B cell (primary cell): ENCODE measurements at regions not wholly inside any gene's neighbourhood (a gene's known extent, or its start where the extent isn't known, plus 50 kb on each side); places are given as distances from the start of the nearest gene placed in this dataset.

Experiments used
- ATAC-seq: fragments of 200-7000 bp; cut with Tn5 transposase; one replicate; pipeline ENCODE4 v1.10.0; 2021; ENCODE audit warnings: low read depth, mild to moderate bottlenecking, moderate number of reproducible peaks, moderate library complexity
- CTCF ChIA-PET: fragments of 350-600 bp; sonication (Branson Sonifier 250); formaldehyde crosslinking; loops from one replicate; lab custom pipeline; 2021; ENCODE audit warnings: antibody characterized with exemption, inconsistent platforms; lab: Charles Lee
- POLR2A ChIA-PET: fragments of 350-600 bp; sonication (Branson Sonifier 250); formaldehyde crosslinking; loops from one replicate; lab custom pipeline; 2021; ENCODE audit warnings: antibody characterized with exemption; lab: Charles Lee
- DNase-seq: peaks from one replicate; pipeline ENCODE4 v3.0.0; 2013
- H2AFZ ChIP-seq: 2 replicates; pipeline ENCODE4 v1.6.1; 2012; ENCODE audit warnings: mild to moderate bottlenecking, low read depth, low read length; ENCODE audit not compliant: insufficient read depth, poor library complexity, severe bottlenecking
- H3K27ac ChIP-seq, 2 donors: 1 replicate in 1 of 2; 2 replicates in 1 of 2; pipeline ENCODE4 v1.5.1; 2012 to 2013; ENCODE audit warnings: low read length in 2 of 2, mild to moderate bottlenecking in 2 of 2, moderate library complexity in 1 of 2
- H3K27me3 ChIP-seq, 4 experiments: fragments of 200-600 bp in 1 of 4; sonication (generic) in 1 of 4; replicated peaks in 1 of 4; 1 replicate in 2 of 4; 2 replicates in 2 of 4; pipeline versions ENCODE4 v1.6.1 to v1.7.0; 2013 to 2016; ENCODE audit warnings: low read length in 3 of 4, mild to moderate bottlenecking in 2 of 4, mixed read lengths in 1 of 4, moderate library complexity in 1 of 4; ENCODE audit not compliant: insufficient read depth in 4 of 4, control insufficient read depth in 3 of 4; ENCODE audit errors: control extremely low read depth in 1 of 4
- H3K36me3 ChIP-seq, 2 experiments: replicated peaks in 1 of 2; 1 replicate in 1 of 2; 2 replicates in 1 of 2; pipeline versions ENCODE4 v1.6.1 to v1.7.1; 2013; ENCODE audit warnings: low read length in 1 of 2; ENCODE audit not compliant: insufficient read depth in 2 of 2, control insufficient read depth in 1 of 2; ENCODE audit errors: control extremely low read depth in 1 of 2, extremely low read depth in 1 of 2
- H3K4me1 ChIP-seq, 2 donors: fragments of 200-600 bp in 1 of 2; sonication (generic) in 1 of 2; 1 replicate in 1 of 2; 2 replicates in 1 of 2; pipeline versions ENCODE4 v1.5.1 to v1.6.1; 2013 to 2017; ENCODE audit warnings: low read length in 2 of 2; ENCODE audit not compliant: control insufficient read depth in 2 of 2, insufficient read depth in 2 of 2
- H3K4me2 ChIP-seq: replicated peaks from 2 replicates; pipeline ENCODE3; 2012; ENCODE audit warnings: mild to moderate bottlenecking, low read depth, low read length; ENCODE audit not compliant: poor library complexity, severe bottlenecking
- H3K4me3 ChIP-seq, 5 experiments: fragments of 200-600 bp in 1 of 5; sonication (generic) in 1 of 5; 1 replicate in 3 of 5; 2 replicates in 2 of 5; pipeline versions ENCODE4 v1.5.1 to v1.7.0; 2011 to 2016; ENCODE audit warnings: low read length in 4 of 5, mild to moderate bottlenecking in 4 of 5, low read depth in 2 of 5, control low read depth in 1 of 5, moderate library complexity in 1 of 5; ENCODE audit not compliant: insufficient read depth in 1 of 5; ENCODE audit errors: control extremely low read depth in 1 of 5, extremely low read depth in 1 of 5
- H3K79me2 ChIP-seq: fragments of 200-600 bp; sonication (generic); one replicate; pipeline ENCODE4 v1.6.0; 2016; ENCODE audit warnings: low read length; ENCODE audit not compliant: control insufficient read depth, insufficient read depth
- H3K9ac ChIP-seq: fragments of 200-600 bp; sonication (generic); 2 replicates; pipeline ENCODE4 v1.6.1; 2017; ENCODE audit warnings: mild to moderate bottlenecking, low read length, moderate library complexity
- H3K9me3 ChIP-seq, 3 donors: one replicate each; pipeline versions ENCODE4 v1.6.1 to v1.7.1; 2013; ENCODE audit warnings: low read length in 2 of 3; ENCODE audit not compliant: control insufficient read depth in 2 of 3, insufficient read depth in 1 of 3; ENCODE audit errors: control extremely low read depth in 1 of 3
- H4K20me1 ChIP-seq: 2 replicates; pipeline ENCODE4 v1.6.0; 2012; ENCODE audit warnings: mild to moderate bottlenecking, low read length; ENCODE audit not compliant: insufficient read depth, control insufficient read depth, poor library complexity, severe bottlenecking
- H3K27ac Mint-ChIP-seq: one replicate; pipeline ENCODE4 v1.8.0; 2021; ENCODE audit warnings: mixed read lengths
- H3K27me3 Mint-ChIP-seq: one replicate; pipeline ENCODE4 v1.8.0; 2021; ENCODE audit warnings: mixed read lengths
- H3K4me1 Mint-ChIP-seq: one replicate; pipeline ENCODE4 v1.8.0; 2021; ENCODE audit warnings: mixed read lengths
- H3K4me3 Mint-ChIP-seq: one replicate; pipeline ENCODE4 v1.8.0; 2021; ENCODE audit warnings: mixed read lengths
- H3K9me3 Mint-ChIP-seq: one replicate; pipeline ENCODE4 v1.8.0; 2022; ENCODE audit warnings: mixed read lengths; ENCODE audit not compliant: insufficient read depth
- EZH2 ChIP-seq: IDR thresholded peaks from 2 replicates; pipeline ENCODE4 v1.6.1; 2012; ENCODE audit warnings: borderline replicate concordance, low read depth, mild to moderate bottlenecking, moderate library complexity, low read length; ENCODE audit not compliant: insufficient read depth, poor library complexity, severe bottlenecking
- WGBS: methylation state at CpG from one replicate; pipeline ENCODE4 v1.1.5; 2013; ENCODE audit warnings: missing lambda C conversion rate; ENCODE audit not compliant: insufficient coverage; 5-methylcytosine and 5-hydroxymethylcytosine counted together
- intact Hi-C: fragments of 100-400 bp; cut with micrococcal nuclease; formaldehyde crosslinking; loops from one replicate; pipeline ENCODE4 v1.10.0; 2022
- TF ChIP-seq, protein P1 (sequence below): fragments of 200-600 bp; IDR thresholded peaks from one replicate; pipeline ENCODE4 v1.8.0; 2022; ENCODE audit warnings: antibody characterized with exemption, mild to moderate bottlenecking

DNA sequence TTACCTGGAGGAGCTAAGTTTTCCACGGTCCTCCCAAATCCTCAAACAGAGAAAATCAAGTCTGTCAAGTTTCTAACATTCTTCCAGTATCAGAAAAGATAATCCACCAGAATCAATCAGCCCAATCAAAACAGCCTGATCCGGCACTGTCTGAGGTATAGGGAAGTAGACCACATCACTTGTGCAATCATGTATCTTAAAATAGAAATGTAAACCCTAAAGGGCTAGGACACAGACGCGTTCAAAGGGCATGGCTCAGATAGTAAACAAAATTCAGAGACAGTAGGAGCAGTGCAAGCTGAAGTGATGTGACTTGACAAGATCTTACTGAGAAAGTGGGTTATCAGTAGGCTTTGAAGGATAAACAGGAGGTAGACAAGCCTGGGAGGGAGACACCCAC, 252.4 kb upstream of the DAPK1 start:
- H3K27ac ChIP-seq: no peak overlapping the region
- no peaks in the 10 kb centered on the region for H3K36me3 ChIP-seq
- TF ChIP-seq, protein P1, sequence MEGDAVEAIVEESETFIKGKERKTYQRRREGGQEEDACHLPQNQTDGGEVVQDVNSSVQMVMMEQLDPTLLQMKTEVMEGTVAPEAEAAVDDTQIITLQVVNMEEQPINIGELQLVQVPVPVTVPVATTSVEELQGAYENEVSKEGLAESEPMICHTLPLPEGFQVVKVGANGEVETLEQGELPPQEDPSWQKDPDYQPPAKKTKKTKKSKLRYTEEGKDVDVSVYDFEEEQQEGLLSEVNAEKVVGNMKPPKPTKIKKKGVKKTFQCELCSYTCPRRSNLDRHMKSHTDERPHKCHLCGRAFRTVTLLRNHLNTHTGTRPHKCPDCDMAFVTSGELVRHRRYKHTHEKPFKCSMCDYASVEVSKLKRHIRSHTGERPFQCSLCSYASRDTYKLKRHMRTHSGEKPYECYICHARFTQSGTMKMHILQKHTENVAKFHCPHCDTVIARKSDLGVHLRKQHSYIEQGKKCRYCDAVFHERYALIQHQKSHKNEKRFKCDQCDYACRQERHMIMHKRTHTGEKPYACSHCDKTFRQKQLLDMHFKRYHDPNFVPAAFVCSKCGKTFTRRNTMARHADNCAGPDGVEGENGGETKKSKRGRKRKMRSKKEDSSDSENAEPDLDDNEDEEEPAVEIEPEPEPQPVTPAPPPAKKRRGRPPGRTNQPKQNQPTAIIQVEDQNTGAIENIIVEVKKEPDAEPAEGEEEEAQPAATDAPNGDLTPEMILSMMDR: no peak
- TF ChIP-seq EZH2: no peak
- no peak overlapping the region for H3K4me2 ChIP-seq
- Mint-ChIP-seq H3K27me3 (peaks cover 10% of the 10 kb centered on the region), H3K9me3 (no peaks in the 10 kb centered on the region), H3K4me1 (no peaks in the 10 kb centered on the region), H3K4me3 (no peak overlapping the region), H3K27ac (no peak overlapping the region)
- H3K27me3 ChIP-seq: no peaks in the 10 kb centered on the region
- CTCF ChIA-PET: no interaction called here
- H2AFZ ChIP-seq: no peak overlapping the region
- H3K9me3 ChIP-seq: no peaks in the 10 kb centered on the region
- H3K4me1 ChIP-seq: no peaks in the 10 kb centered on the region
- intact Hi-C loops: no loop called here
- no peaks in the 10 kb centered on the region for H4K20me1 ChIP-seq
- no peak overlapping the region for H3K4me3 ChIP-seq
- ATAC-seq (no peak), DNase-seq (no peak)
- H3K9ac ChIP-seq: no peak overlapping the region
- 100% methylated on average over 2 of the region's 4 CpGs for WGBS
- H3K79me2 ChIP-seq: no peaks in the 10 kb centered on the region
- POLR2A ChIA-PET: no interaction called here

DNA sequence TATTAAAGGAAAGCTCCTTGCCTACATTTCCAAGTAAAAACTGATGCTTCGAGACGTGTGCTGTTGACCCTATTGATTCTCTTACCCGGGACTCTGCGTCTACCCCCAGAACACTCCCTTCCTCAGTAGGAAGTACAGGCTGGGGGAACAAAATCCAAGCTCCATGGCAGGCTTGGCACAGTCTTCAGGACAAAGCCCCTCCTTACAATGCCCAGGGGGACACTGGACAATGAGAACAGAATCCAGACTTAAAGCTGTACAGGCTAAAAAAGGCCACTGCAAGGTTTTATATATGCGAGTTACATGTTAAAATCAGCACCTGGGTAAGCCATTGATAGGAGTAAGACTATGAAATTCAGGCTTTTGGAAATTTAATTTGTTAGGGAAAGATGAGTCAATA, 250.6 kb upstream of the DAPK1 start:
- ChIA-PET CTCF (no interaction called here), POLR2A (no interaction called here)
- Histone ChIP-seq H3K36me3 (no peaks in the 10 kb centered on the region), H3K9ac (no peak overlapping the region), H3K9me3 (no peaks in the 10 kb centered on the region), H3K27ac (no peak overlapping the region), H3K4me1 (no peaks in the 10 kb centered on the region), H2AFZ (no peak overlapping the region), H3K27me3 (no peaks in the 10 kb centered on the region), H3K4me3 (no peak overlapping the region), H3K4me2 (no peak overlapping the region), H4K20me1 (no peaks in the 10 kb centered on the region), H3K79me2 (no peaks in the 10 kb centered on the region)
- Mint-ChIP-seq H3K9me3 (no peaks in the 10 kb centered on the region), H3K27ac (no peak overlapping the region), H3K27me3 (peaks cover 6% of the 10 kb centered on the region), H3K4me3 (no peak overlapping the region), H3K4me1 (no peaks in the 10 kb centered on the region)
- intact Hi-C loops: no loop called here
- no peak for TF ChIP-seq EZH2
- TF ChIP-seq, protein P1: no peak
- WGBS: 100% methylated on average over 2 of the region's 5 CpGs
- ATAC-seq (no peak), DNase-seq (no peak)
